ENCODE measurements at regions not wholly inside any gene's neighbourhood (a gene's known extent, or its start where the extent isn't known, plus 50 kb on each side); places are given as distances from the start of the nearest gene placed in this dataset.
"Not testable (repeated sequence)": the region's sequence is repeated elsewhere in the genome, so short reads cannot be mapped to it uniquely, and the experiment has no call there.

DNA sequence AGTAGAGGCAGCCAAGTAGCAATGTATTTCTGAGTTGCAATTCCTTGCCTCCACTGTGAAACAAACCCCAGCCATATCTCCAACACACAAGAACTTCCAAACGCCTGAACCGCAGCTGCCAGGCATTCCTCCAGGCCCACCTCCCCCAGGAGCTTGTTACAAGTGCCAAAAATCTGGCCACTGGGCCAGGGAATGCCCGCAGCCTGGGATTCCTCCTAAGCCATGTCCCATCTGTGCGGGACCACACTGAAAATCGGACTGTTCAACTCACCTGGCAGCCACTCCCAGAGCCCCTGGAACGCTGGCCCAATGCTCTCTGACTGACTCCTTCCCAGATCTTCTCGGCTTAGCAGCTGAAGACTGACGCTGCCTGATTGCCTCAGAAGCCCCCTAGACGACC, 706.3 kb downstream of the FAM181B start:
- not testable (repeated sequence) for TF ChIP-seq CTCF, POLR2A, EP300, POLR2AphosphoS5 (IDR thresholded peaks at IDR 0.05)
